SH-SY5Y (cell line): ENCODE measurements at regions not wholly inside any gene's neighbourhood (a gene's known extent, or its start where the extent isn't known, plus 50 kb on each side); places are given as distances from the start of the nearest gene placed in this dataset.

ENCODE experiments used
- GATA2 ChIP-seq: IDR thresholded peaks from 2 replicates; pipeline ENCODE4 v1.6.1; 2011; ENCODE audit warnings: mild to moderate bottlenecking, low read depth, low read length
- GATA3 ChIP-seq: IDR thresholded peaks from 2 replicates; pipeline ENCODE4 v1.6.1; 2011; ENCODE audit warnings: low read depth, mild to moderate bottlenecking, low read length, moderate library complexity

DNA sequence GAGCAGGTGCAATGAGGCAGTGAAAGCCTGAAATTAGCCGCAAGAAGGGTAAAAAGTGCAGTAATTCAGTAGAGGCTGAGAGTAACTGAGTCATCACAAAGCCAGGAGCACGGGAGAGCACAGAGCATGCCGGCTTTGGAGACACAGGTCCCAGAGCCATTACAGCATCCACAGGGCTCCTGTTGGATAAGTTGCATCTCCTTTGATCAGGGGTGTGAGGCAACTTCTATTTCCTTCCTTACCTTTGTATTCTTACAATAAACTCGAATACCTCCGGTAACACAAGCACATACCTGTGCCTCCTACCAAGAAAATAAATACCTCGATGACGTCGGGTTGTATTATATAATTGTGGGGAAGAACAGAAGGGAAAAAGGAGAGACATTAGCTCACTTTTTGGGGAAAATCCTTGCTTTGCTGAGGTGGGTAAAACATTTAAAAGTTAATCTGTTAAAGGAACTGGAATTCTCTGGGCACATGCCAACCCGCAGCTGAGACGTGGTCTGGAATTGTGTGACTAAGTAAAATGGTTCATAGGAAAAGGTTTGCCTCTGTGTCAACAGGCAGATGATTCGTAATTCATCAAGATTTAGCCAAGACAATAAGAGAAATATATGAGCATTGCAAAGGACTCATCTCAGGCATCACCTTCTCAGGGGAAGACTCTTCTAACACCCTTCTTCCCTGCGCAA, 360.7 kb upstream of the ZFP64 start:
- TF ChIP-seq GATA2 (no peak), GATA3 (no peak)

DNA sequence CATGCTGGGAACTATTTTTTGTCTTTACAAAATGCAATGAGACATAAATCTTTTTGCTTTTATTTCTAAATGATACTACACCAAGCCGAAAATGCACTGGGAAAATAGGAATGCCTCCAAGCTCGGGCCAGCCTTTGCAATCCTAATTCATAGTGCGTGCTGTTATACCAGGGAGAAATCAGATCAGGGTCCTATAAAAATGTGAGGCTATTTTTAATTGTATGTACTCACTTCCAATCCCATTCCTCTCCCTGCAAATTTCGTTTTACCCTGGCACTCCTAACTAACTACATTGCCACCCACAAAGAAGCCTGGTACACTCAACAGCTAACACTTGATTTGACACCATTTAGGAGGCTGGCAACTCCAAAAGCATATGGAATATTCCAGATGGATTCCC, 350.6 kb upstream of the ZFP64 start:
- TF ChIP-seq GATA2 (no peak), GATA3 (no peak)

DNA sequence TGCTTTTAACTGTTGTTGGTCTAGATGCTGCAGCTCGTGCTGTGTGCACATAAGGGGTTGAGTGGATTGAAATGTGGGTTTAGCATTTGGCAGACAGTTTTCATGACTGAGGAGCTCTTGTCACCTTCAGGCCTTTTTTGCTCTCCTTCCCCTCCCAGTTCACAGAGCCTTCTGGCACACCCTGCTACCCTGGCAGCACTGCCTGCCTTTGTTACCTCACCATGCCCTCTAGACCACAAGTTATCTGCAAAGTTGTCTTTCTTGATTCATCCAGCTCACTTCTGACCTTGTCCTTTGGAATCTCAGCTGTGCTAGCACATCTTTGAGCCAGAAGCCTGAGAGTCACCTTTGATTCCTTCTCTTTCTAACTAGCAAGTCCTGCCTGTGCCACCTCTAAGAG, 348.9 kb upstream of the ZFP64 start:
- no peak for TF ChIP-seq GATA3

DNA sequence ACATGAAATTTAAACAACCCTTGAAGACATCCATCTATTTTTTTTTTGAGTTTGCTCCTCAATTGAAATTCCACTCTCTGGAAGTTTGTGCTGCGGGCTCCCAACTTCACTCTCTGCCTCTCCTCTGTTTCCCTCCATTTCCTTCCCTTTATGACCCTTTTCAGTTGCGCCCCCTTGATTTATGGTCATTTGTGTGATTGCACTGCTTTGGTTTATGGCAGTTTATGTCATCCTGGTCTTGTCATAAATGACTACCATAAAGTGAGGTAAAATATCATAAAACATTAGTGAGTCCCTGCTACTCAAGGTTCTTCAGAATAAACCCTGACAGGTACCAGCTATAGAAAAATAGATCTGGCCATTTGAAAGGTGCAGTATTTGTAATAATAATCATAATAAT, 348.3 kb upstream of the ZFP64 start:
- no peak for TF ChIP-seq GATA3
- TF ChIP-seq GATA2 = no peak

DNA sequence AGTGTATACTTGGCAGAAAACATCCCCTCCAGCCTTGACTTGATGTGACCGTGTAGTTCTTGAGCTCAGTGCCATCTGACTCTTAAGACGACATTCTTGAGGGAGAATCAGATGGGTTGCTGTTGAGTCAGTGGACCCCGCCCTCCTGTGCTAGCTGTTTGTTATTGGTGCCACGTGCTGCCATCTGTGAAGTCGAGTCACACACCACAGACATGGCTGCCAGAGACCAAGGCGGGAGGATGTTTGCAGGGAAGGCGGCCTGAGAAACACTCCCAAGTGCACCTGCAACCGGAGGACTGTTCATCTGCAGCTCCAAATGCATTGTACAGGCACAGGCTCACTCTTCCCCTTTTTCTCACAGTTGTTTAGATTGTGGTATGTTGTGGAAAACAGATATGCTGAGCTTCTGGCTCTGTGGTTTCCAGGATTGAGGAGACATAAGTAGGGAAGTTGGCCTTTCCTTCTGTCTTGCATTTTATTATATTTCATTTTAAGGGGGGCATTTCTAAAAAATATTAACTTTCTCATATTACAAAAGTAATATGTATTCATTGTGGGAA, 345.3 kb upstream of the ZFP64 start:
- no peak for TF ChIP-seq GATA3
- TF ChIP-seq GATA2 = no peak

DNA sequence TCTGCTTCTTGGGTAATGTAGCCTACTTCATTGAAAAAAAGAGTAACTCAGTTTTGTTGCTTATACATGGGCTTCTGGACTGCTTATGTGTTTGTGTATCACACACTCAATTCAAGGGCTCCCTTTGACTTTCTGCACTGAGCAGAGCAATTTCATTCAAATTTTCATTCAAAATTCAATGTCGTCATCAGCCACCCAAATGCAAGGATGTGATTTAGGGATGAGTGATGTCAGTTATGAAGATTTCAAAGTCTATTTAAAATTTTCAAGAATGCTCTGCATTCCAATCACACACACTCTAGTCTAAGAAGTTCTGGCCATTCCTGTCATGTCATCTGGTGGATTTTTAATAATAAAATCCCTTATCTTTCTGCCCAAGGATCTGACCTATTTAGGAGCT, 344.5 kb upstream of the ZFP64 start:
- TF ChIP-seq GATA3 = no peak

DNA sequence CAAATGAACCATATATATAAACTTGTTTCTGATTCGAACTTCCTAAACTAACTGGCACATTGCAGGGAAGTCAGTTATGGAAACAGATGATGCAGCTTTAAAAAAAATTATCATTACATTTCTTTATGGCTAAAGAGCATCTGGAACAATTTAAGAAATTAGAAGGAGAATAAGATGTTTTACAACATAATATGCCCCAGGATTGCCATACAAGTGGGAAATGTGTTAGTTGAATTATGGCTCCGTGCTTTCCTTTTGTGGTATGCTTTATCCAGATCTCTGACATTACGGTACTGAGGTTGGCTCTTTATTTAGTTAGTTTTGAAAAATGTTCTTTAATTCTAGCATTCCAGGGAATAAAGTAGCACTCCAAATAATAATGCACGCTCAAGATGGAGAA, 343.0 kb upstream of the ZFP64 start:
- TF ChIP-seq GATA3 (no peak), GATA2 (no peak)

DNA sequence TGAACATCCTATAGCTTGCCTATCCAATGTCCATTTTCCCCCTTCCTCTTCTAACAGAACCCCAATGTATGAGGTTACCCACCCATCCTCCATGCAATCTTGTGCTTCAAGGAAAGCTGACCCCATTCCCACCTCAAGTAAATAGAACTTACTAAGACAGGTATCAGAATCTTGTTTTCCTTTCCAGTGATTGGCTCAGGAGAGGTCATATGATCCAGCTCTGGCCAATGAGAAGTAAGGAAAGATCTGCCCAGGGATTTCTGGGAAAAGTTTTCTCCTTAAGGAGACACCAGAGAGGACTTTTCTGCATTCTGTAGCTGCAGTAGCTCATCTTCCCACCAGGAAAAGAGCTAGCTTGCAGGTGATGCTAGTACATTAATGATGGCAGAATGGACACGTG, 341.8 kb upstream of the ZFP64 start:
- no peak for TF ChIP-seq GATA3
- no peak for TF ChIP-seq GATA2

DNA sequence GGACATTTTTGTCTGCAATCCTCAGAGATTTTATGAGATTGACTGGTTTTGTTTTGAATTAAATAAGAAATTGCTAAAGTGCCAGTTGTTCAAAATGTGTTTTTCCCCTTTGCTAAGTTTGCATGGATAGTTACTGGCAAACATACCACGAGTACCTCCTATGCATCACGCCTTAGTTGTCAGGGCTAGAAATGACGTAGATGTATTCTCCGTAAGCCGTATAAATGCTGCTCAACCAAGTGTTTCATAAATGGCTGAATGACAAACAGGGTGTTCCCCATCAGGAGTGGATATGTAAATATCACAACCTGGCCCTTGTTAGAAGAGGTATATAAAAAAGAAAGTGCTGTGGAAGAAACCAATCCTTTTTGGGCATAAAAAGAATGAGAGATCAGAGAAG, 341.1 kb upstream of the ZFP64 start:
- no peak for TF ChIP-seq GATA2
- TF ChIP-seq GATA3 = no peak

DNA sequence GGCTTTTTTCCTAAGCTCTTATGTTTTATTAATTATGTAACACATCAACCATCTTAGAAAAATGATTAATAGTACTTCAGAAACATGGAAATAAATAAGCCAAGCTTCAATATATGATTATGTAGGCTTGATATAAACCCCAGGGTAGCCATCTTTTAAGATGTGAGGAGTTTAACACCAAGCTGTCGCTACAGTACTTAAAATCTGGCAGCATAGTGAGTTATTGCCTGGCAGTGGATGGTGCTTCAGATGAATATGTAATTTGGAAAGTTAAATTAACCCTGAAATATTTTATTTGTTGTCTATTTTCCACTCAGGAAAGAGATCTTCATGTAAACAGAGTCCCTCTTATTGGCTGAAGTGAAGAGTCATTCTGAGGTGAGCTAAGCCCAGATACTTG, 339.0 kb upstream of the ZFP64 start:
- TF ChIP-seq GATA2 = no peak
- TF ChIP-seq GATA3 = no peak

DNA sequence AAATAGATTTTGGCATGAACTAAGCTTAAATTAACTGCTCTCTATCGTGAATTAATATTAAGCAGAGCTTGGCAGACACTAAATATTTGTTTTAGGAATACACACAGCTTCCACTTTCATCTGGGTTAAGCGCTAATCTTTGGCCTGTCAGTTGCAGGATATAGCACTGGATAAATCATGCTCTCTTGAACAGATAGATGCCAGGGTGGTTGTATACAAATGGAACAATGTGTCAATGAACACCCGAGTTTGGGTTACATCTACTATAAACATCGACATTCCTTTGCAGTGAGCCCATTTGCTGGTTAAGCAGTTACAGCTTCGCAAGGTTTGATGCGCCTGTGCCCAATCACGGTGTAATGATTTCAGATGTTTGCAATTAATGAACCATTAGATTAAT, 338.2 kb upstream of the ZFP64 start:
- TF ChIP-seq GATA2 (no peak), GATA3 (no peak)

DNA sequence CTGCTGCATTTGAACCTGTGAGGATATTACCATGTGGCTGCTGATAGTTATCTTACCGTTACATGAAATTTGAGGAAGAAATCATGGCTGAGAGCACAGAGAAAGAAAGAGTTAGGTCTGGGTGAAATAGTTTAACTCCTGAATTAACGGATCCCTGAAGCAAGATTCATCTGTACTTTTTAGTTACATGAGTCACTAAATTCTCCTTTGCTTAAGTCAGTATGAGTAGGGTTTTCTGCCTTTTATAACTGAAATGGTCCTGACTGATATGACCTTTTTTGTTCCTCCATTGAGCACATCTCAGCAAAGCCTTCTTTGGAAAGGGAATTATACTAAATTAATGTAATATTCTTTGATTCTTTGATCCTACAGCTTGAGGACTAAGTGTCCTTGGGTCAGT, 333.3 kb upstream of the ZFP64 start:
- TF ChIP-seq GATA2 (no peak), GATA3 (no peak)

DNA sequence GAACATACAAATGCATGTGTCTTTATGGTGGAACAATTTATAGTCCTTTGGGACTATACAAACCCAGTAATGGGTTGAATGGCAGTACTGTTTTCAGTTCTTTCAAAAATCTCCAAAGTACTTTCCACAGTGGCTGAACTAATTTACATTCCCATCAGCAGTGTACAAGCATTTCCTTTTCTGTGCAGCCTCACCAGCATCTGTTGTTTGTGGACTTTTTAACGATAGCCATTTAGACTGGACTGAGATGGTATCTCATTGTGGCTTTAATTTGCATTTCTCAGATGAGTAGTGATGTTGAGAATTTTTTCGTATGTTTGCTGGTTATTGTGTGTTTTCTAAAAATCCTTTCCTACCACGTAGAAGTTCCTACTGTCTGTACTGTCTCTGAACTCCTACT, 327.2 kb upstream of the ZFP64 start:
- no peak for TF ChIP-seq GATA2
- TF ChIP-seq GATA3 = no peak

DNA sequence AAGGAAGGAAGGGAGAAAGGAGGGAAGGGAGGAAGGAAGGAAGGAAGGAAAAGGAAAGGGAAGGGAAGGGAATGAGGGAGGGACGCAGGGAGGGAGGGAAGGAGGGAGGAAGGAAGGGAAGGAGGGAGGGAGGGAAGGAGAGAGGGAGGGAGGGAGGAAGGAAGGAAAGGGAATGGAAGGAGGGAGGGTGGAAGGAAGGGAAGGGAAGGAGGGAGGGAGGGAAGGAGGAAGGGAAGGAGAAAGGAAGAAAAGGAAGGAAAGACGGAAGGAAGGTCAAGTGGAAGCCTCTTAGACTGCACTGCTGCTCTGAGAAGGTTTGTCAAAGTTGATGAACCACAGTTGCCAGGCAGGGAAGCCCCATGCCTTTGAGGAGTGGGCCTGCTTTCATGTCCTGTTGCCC, 324.3 kb upstream of the ZFP64 start:
- TF ChIP-seq GATA3 (no peak), GATA2 (no peak)

DNA sequence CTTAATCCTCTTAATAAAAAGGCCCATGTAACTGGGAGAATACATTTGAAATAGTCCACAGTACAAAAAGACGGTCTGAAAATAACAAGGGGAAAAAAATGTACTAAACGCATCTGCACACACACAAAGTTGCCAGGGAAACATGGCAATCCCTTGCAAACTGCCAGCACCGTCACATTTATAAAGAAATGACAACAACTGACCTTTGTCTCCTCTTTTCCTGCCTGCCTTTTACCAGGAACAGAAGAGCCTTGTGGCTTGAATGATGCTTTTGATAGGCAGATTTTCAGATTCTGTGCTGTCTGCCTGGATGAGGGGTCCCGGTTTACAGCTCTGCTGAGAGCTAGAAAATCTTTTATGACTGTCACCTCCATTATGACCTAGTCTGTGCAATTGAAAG, 308.6 kb upstream of the ZFP64 start:
- TF ChIP-seq GATA2 = no peak
- TF ChIP-seq GATA3 = no peak

DNA sequence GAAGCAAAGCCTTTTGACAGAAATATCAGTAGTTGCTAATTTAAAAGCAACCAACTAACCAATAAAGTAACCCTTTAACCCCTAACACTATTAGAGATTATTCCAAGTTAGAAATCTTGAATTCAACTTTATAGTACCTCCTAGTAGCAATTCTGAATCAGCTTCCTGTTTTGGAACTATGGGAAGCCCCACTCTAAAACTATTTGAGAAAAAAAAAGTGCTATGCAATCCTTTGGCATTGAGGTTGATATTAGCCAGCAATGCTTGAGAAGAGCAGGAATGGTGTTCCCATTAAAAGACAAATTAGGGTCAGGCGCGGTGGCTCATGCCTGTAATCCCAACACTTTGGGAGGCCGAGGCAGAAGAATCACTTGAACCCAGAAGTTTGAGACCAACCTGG, 306.2 kb upstream of the ZFP64 start:
- TF ChIP-seq GATA3 (no peak), GATA2 (no peak)
